ENCODE measurements at regions not wholly inside any gene's neighbourhood (a gene's known extent, or its start where the extent isn't known, plus 50 kb on each side); places are given as distances from the start of the nearest gene placed in this dataset.

GRCh38 chr4:104866809-104867208 is 279.9 kb upstream of the TET2 start:
- TF ChIP-seq CTCF (IDR thresholded peaks at IDR 0.05 in 8 of 11, conservative IDR thresholded peaks at IDR 0.05 in 3 of 11) (no peak), POLR2A (IDR thresholded peaks at IDR 0.05) (no peak)
